IgD-negative memory B cell (primary cell): ENCODE measurements at regions not wholly inside any gene's neighbourhood (a gene's known extent, or its start where the extent isn't known, plus 50 kb on each side); places are given as distances from the start of the nearest gene placed in this dataset.

Source experiments
- H3K27ac Mint-ChIP-seq, 3 donors: one replicate each; pipeline ENCODE4 v1.8.0; 2020 to 2022; ENCODE audit warnings: mild to moderate bottlenecking in 3 of 3, mixed read lengths in 3 of 3, moderate library complexity in 1 of 3
- H3K27me3 Mint-ChIP-seq: one replicate; pipeline ENCODE4 v1.8.0; 2021; ENCODE audit warnings: mixed read lengths
- H3K36me3 Mint-ChIP-seq: one replicate; pipeline ENCODE4 v1.8.0; 2020; ENCODE audit warnings: mild to moderate bottlenecking, mixed read lengths
- H3K4me1 Mint-ChIP-seq, 3 donors: one replicate each; pipeline ENCODE4 v1.8.0; 2020 to 2022; ENCODE audit warnings: mixed read lengths in 3 of 3, mild to moderate bottlenecking in 1 of 3
- H3K4me3 Mint-ChIP-seq, 4 donors: one replicate each; pipeline ENCODE4 v1.8.0; 2020 to 2022; ENCODE audit warnings: mild to moderate bottlenecking in 4 of 4, mixed read lengths in 4 of 4, moderate library complexity in 3 of 4
- H3K9me3 Mint-ChIP-seq, 3 donors: one replicate each; pipeline ENCODE4 v1.8.0; 2020 to 2021; ENCODE audit warnings: mixed read lengths in 3 of 3, mild to moderate bottlenecking in 1 of 3

GRCh38 chr2:128466776-128467175, 148.1 kb upstream of the HS6ST1 start:
- Mint-ChIP-seq H3K9me3 (peaks cover 3 to 20% (median 19%) of the 10 kb centered on the region in 3 donors), H3K4me3 (no peak overlapping the region), H3K36me3 (peaks cover 1% of the 10 kb centered on the region), H3K4me1 (no peaks in the 10 kb centered on the region), H3K27ac (no peak overlapping the region), H3K27me3 (no peaks in the 10 kb centered on the region)

- H3K4me3 Mint-ChIP-seq = peak overlapping the region in 1 of 4 donors; percentile 51
- H3K9me3 Mint-ChIP-seq = peaks cover 3 to 24% (median 19%) of the 10 kb centered on the region in 3 donors
- no peaks in the 10 kb centered on the region for H3K4me1 Mint-ChIP-seq
- no peak overlapping the region for H3K27ac Mint-ChIP-seq
- H3K36me3 Mint-ChIP-seq = peaks cover 1% of the 10 kb centered on the region
- H3K27me3 Mint-ChIP-seq = no peaks in the 10 kb centered on the region
Observed at GRCh38 chr2:128467321-128467969, 148.8 kb upstream of the HS6ST1 start.

- peak overlapping the region in 1 of 3 donors; percentile 1 for H3K27ac Mint-ChIP-seq
- no peak overlapping the region for H3K4me3 Mint-ChIP-seq
- peaks cover 0 to 5% (median 2%) of the 10 kb centered on the region in 3 donors for H3K4me1 Mint-ChIP-seq
- peaks cover 1% of the 10 kb centered on the region for H3K36me3 Mint-ChIP-seq
- peaks cover 3 to 24% (median 19%) of the 10 kb centered on the region in 3 donors for H3K9me3 Mint-ChIP-seq
- H3K27me3 Mint-ChIP-seq = peaks cover 3% of the 10 kb centered on the region
Observed at GRCh38 chr2:128468186-128468920, 149.7 kb upstream of the HS6ST1 start.

GRCh38 chr2:128469203-128469602, 150.5 kb upstream of the HS6ST1 start:
- Mint-ChIP-seq H3K36me3 (peaks cover 1% of the 10 kb centered on the region), H3K9me3 (peaks cover 3 to 24% (median 19%) of the 10 kb centered on the region in 3 donors), H3K27ac (no peak overlapping the region), H3K27me3 (peaks cover 6% of the 10 kb centered on the region), H3K4me1 (peaks cover 0 to 7% (median 2%) of the 10 kb centered on the region in 3 donors), H3K4me3 (no peak overlapping the region)

GRCh38 chr2:128469875-128470274, 151.2 kb upstream of the HS6ST1 start:
- H3K4me3 Mint-ChIP-seq = no peak overlapping the region
- H3K27ac Mint-ChIP-seq = no peak overlapping the region
- peaks cover 3 to 24% (median 19%) of the 10 kb centered on the region in 3 donors for H3K9me3 Mint-ChIP-seq
- peaks cover 0 to 7% (median 2%) of the 10 kb centered on the region in 3 donors for H3K4me1 Mint-ChIP-seq
- H3K27me3 Mint-ChIP-seq = peaks cover 11% of the 10 kb centered on the region
- H3K36me3 Mint-ChIP-seq = peaks cover 1% of the 10 kb centered on the region

- no peak overlapping the region for H3K27ac Mint-ChIP-seq
- peak overlapping the region in 1 of 4 donors; percentile 82 for H3K4me3 Mint-ChIP-seq
- H3K36me3 Mint-ChIP-seq = peaks cover under 1% of the 10 kb centered on the region
Observed at GRCh38 chr2:128472789-128473174, 154.1 kb upstream of the HS6ST1 start.

GRCh38 chr2:128473175-128474035, 154.7 kb upstream of the HS6ST1 start:
- H3K9me3 Mint-ChIP-seq = peaks cover 3 to 12% (median 12%) of the 10 kb centered on the region in 3 donors

More at GRCh38 chr2:128472789-128473174, 154.1 kb upstream of the HS6ST1 start:
- Mint-ChIP-seq H3K27me3 (peaks cover 11% of the 10 kb centered on the region), H3K4me1 (peaks cover 0 to 7% (median 2%) of the 10 kb centered on the region in 3 donors), H3K9me3 (peaks cover 3 to 18% (median 16%) of the 10 kb centered on the region in 3 donors)

GRCh38 chr2:128474036-128474955, 155.6 kb upstream of the HS6ST1 start:
- Mint-ChIP-seq H3K27me3 (peaks cover 14% of the 10 kb centered on the region), H3K27ac (no peak overlapping the region), H3K4me3 (peak overlapping the region in 1 of 4 donors; percentile 33), H3K4me1 (peaks cover 0 to 7% (median 2%) of the 10 kb centered on the region in 3 donors), H3K36me3 (peaks cover 2% of the 10 kb centered on the region), H3K9me3 (peaks cover 3 to 8% (median 6%) of the 10 kb centered on the region in 3 donors)

More at GRCh38 chr2:128473175-128474035, 154.7 kb upstream of the HS6ST1 start:
- Mint-ChIP-seq H3K4me3 (peak overlapping the region in 2 of 4 donors; percentile 0 to 82), H3K36me3 (peaks cover 2% of the 10 kb centered on the region), H3K27ac (no peak overlapping the region), H3K4me1 (peaks cover 0 to 7% (median 2%) of the 10 kb centered on the region in 3 donors), H3K27me3 (peaks cover 14% of the 10 kb centered on the region)

- H3K27ac Mint-ChIP-seq = no peak overlapping the region
- H3K4me1 Mint-ChIP-seq = peaks cover 0 to 7% (median 2%) of the 10 kb centered on the region in 3 donors
- H3K4me3 Mint-ChIP-seq = no peak overlapping the region
- peaks cover 2 to 7% (median 7%) of the 10 kb centered on the region in 3 donors for H3K9me3 Mint-ChIP-seq
- H3K27me3 Mint-ChIP-seq = peaks cover 14% of the 10 kb centered on the region
- H3K36me3 Mint-ChIP-seq = peaks cover 2% of the 10 kb centered on the region
Observed at GRCh38 chr2:128474962-128475361, 156.3 kb upstream of the HS6ST1 start.

- Mint-ChIP-seq H3K36me3 (peaks cover 2% of the 10 kb centered on the region), H3K4me3 (no peak overlapping the region), H3K27me3 (peaks cover 14% of the 10 kb centered on the region), H3K4me1 (peaks cover 0 to 7% (median 2%) of the 10 kb centered on the region in 3 donors), H3K9me3 (peaks cover 2 to 10% (median 3%) of the 10 kb centered on the region in 3 donors), H3K27ac (no peak overlapping the region)
Observed at GRCh38 chr2:128475427-128476211, 157.0 kb upstream of the HS6ST1 start.

- no peak overlapping the region for H3K4me3 Mint-ChIP-seq
- peaks cover 2 to 19% (median 3%) of the 10 kb centered on the region in 3 donors for H3K9me3 Mint-ChIP-seq
- no peak overlapping the region for H3K27ac Mint-ChIP-seq
- peaks cover 0 to 8% (median 2%) of the 10 kb centered on the region in 3 donors for H3K4me1 Mint-ChIP-seq
- peaks cover 2% of the 10 kb centered on the region for H3K36me3 Mint-ChIP-seq
- peaks cover 14% of the 10 kb centered on the region for H3K27me3 Mint-ChIP-seq
Observed at GRCh38 chr2:128477026-128477820, 158.6 kb upstream of the HS6ST1 start.

- Mint-ChIP-seq H3K4me3 (no peak overlapping the region), H3K36me3 (peaks cover 2% of the 10 kb centered on the region), H3K4me1 (peaks cover 0 to 6% (median 2%) of the 10 kb centered on the region in 3 donors), H3K9me3 (peaks cover 2 to 19% (median 3%) of the 10 kb centered on the region in 3 donors), H3K27me3 (peaks cover 14% of the 10 kb centered on the region), H3K27ac (no peak overlapping the region)
Observed at GRCh38 chr2:128477891-128478290, 159.2 kb upstream of the HS6ST1 start.
